KMS-11 (cell line): ENCODE measurements at regions not wholly inside any gene's neighbourhood (a gene's known extent, or its start where the extent isn't known, plus 50 kb on each side); places are given as distances from the start of the nearest gene placed in this dataset.

Source experiments
- H2AFZ ChIP-seq: fragments of 200-600 bp; sonication (generic); 2 replicates; pipeline ENCODE4 v1.6.1; 2016; ENCODE audit warnings: antibody characterized with exemption, mixed run types, low read depth
- H3K27ac ChIP-seq: fragments of 200-600 bp; sonication (generic); 2 replicates; pipeline ENCODE4 v1.6.1; 2016; ENCODE audit warnings: mild to moderate bottlenecking, mixed run types
- H3K27me3 ChIP-seq: fragments of 200-600 bp; sonication (generic); 2 replicates; pipeline ENCODE4 v1.6.1; 2017; ENCODE audit warnings: mild to moderate bottlenecking, low read depth, mixed run types, moderate library complexity; ENCODE audit not compliant: insufficient read depth
- H3K36me3 ChIP-seq: fragments of 200-600 bp; sonication (generic); 2 replicates; pipeline ENCODE4 v1.6.1; 2017; ENCODE audit warnings: mild to moderate bottlenecking, mixed run types; ENCODE audit not compliant: insufficient read depth
- H3K4me1 ChIP-seq: fragments of 200-600 bp; sonication (generic); 2 replicates; pipeline ENCODE4 v1.6.1; 2016; ENCODE audit warnings: mild to moderate bottlenecking, low read depth, mixed run types; ENCODE audit not compliant: poor library complexity, severe bottlenecking
- H3K4me2 ChIP-seq: fragments of 200-600 bp; sonication (generic); 2 replicates; pipeline ENCODE4 v1.7.0; 2016; ENCODE audit warnings: mild to moderate bottlenecking, mixed run types
- H3K4me3 ChIP-seq: fragments of 200-600 bp; sonication (generic); IDR thresholded peaks from 2 replicates; pipeline ENCODE4 v1.6.1; 2017; ENCODE audit warnings: low read depth, low read length, mixed read lengths; ENCODE audit not compliant: insufficient read depth
- H3K79me2 ChIP-seq: fragments of 200-600 bp; sonication (generic); 2 replicates; pipeline ENCODE4 v1.6.1; 2016; ENCODE audit warnings: low read depth, mixed run types; ENCODE audit not compliant: insufficient read depth
- H3K9ac ChIP-seq: fragments of 200-600 bp; sonication (generic); 2 replicates; pipeline ENCODE4 v1.6.1; 2016; ENCODE audit warnings: mild to moderate bottlenecking, mixed run types
- H4K20me1 ChIP-seq: fragments of 200-600 bp; sonication (generic); 2 replicates; pipeline ENCODE4 v1.6.1; 2016; ENCODE audit warnings: mild to moderate bottlenecking, mixed run types; ENCODE audit not compliant: insufficient read depth
- CTCF ChIP-seq: fragments of 200-600 bp; sonication (generic); conservative IDR thresholded peaks from 2 replicates; pipeline ENCODE4 v1.6.1; 2017; ENCODE audit warnings: low read depth, mild to moderate bottlenecking, antibody characterized with exemption, low read length, moderate library complexity, mixed read lengths

GRCh38 chr2:199602271-199602895 lies 144.6 kb upstream of the SATB2 start:
- no peaks in the 10 kb centered on the region for H3K79me2 ChIP-seq
- H2AFZ ChIP-seq = no peak overlapping the region
- no peaks in the 10 kb centered on the region for H3K4me1 ChIP-seq
- H3K4me3 ChIP-seq = no peak overlapping the region
- no peaks in the 10 kb centered on the region for H3K27me3 ChIP-seq
- H4K20me1 ChIP-seq = no peaks in the 10 kb centered on the region
- H3K36me3 ChIP-seq = no peaks in the 10 kb centered on the region
- TF ChIP-seq CTCF = 0 out of 2 replicates have a peak, but pooled peaks have one; percentile 20
- no peak overlapping the region for H3K9ac ChIP-seq
- H3K4me2 ChIP-seq = no peak overlapping the region
- H3K27ac ChIP-seq = no peak overlapping the region

GRCh38 chr2:199596549-199596948 lies 138.8 kb upstream of the SATB2 start:
- H3K4me2 ChIP-seq = no peak overlapping the region
- no peak overlapping the region for H2AFZ ChIP-seq
- no peak overlapping the region for H3K9ac ChIP-seq
- no peaks in the 10 kb centered on the region for H4K20me1 ChIP-seq
- TF ChIP-seq CTCF = peak; percentile 61
- H3K36me3 ChIP-seq = no peaks in the 10 kb centered on the region
- no peak overlapping the region for H3K27ac ChIP-seq
- no peak overlapping the region for H3K4me3 ChIP-seq
- no peaks in the 10 kb centered on the region for H3K79me2 ChIP-seq
- no peaks in the 10 kb centered on the region for H3K27me3 ChIP-seq
- H3K4me1 ChIP-seq = peaks cover 25% of the 10 kb centered on the region

DNA sequence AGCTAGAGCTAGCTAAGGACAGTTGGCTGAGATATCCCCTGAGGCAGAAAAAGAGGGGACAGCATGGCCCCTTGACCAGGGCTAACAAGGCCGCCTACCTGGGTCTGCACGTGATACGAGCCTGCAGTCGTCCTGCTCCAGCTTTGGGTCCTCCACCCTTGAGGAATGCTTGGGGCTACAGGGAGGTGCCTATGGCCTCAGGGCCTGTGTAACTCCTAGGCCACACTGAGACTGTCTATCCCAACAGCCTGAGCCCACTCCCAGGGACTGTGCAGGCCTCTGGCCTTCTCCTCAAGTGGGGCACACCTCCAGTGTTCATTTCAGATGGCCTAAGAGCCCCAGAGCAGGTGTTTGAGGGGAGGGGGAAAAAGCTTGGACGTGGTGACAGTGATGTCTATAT lies 136.7 kb upstream of the SATB2 start:
- H3K4me1 ChIP-seq = peaks cover 25% of the 10 kb centered on the region
- H3K4me2 ChIP-seq = no peak overlapping the region
- H3K4me3 ChIP-seq = no peak overlapping the region
- H3K36me3 ChIP-seq = no peaks in the 10 kb centered on the region
- no peak overlapping the region for H2AFZ ChIP-seq
- no peaks in the 10 kb centered on the region for H3K27me3 ChIP-seq
- no peaks in the 10 kb centered on the region for H3K79me2 ChIP-seq
- no peaks in the 10 kb centered on the region for H4K20me1 ChIP-seq
- no peak overlapping the region for H3K9ac ChIP-seq
- H3K27ac ChIP-seq = no peak overlapping the region
- TF ChIP-seq CTCF = no peak

GRCh38 chr2:199591826-199592225 lies 134.1 kb upstream of the SATB2 start:
- H3K4me2 ChIP-seq = no peak overlapping the region
- no peak overlapping the region for H3K4me3 ChIP-seq
- no peaks in the 10 kb centered on the region for H3K79me2 ChIP-seq
- H3K36me3 ChIP-seq = no peaks in the 10 kb centered on the region
- H3K9ac ChIP-seq = no peak overlapping the region
- H3K27ac ChIP-seq = no peak overlapping the region
- H3K27me3 ChIP-seq = no peaks in the 10 kb centered on the region
- no peak for TF ChIP-seq CTCF
- H2AFZ ChIP-seq = no peak overlapping the region
- H3K4me1 ChIP-seq = peaks cover 40% of the 10 kb centered on the region
- no peaks in the 10 kb centered on the region for H4K20me1 ChIP-seq
